ENCODE measurements at regions not wholly inside any gene's neighbourhood (a gene's known extent, or its start where the extent isn't known, plus 50 kb on each side); places are given as distances from the start of the nearest gene placed in this dataset.

GRCh38 chr18:67068608-67069007, 447.9 kb downstream of the DSEL start:
- no peak for TF ChIP-seq POLR2A (IDR thresholded peaks at IDR 0.05)
- no peak for TF ChIP-seq CTCF (IDR thresholded peaks at IDR 0.05 in 4 of 5, conservative IDR thresholded peaks at IDR 0.05 in 1 of 5)

Measured in gastrocnemius medialis (tissue), 4 donors.